Activated T-cell treated with anti-CD3 and anti-CD28 coated beads, Interleukin-2, amount 50 U/mL, for 4 hours (primary cell): ENCODE measurements at regions not wholly inside any gene's neighbourhood (a gene's known extent, or its start where the extent isn't known, plus 50 kb on each side); places are given as distances from the start of the nearest gene placed in this dataset.

Experiments used
- ATAC-seq, 2 donors: fragments of 200-7000 bp; cut with Tn5 transposase; one replicate each; pipeline ENCODE4 v1.10.0; 2021
- DNase-seq: peaks from one replicate; pipeline ENCODE4 v3.0.0-alpha.2; 2020
- H3K27me3 Mint-ChIP-seq: one replicate; pipeline ENCODE4 v1.8.0; 2021; ENCODE audit warnings: low read depth, mixed read lengths
- H3K36me3 Mint-ChIP-seq: one replicate; pipeline ENCODE4 v1.8.0; 2022; ENCODE audit warnings: mixed read lengths; ENCODE audit not compliant: insufficient read depth
- H3K4me1 Mint-ChIP-seq: one replicate; pipeline ENCODE4 v1.8.0; 2021; ENCODE audit warnings: low read depth, mixed read lengths
- H3K4me3 Mint-ChIP-seq: one replicate; pipeline ENCODE4 v1.8.0; 2021; ENCODE audit warnings: mild to moderate bottlenecking, moderate library complexity, mixed read lengths
- H3K9me3 Mint-ChIP-seq: one replicate; pipeline ENCODE4 v1.8.0; 2021; ENCODE audit warnings: mixed read lengths

- ATAC-seq: no peak
- H3K9me3 Mint-ChIP-seq: peaks cover 4% of the 10 kb centered on the region
- H3K4me1 Mint-ChIP-seq: no peaks in the 10 kb centered on the region
- DNase-seq: no peak
- no peaks in the 10 kb centered on the region for H3K36me3 Mint-ChIP-seq
- H3K4me3 Mint-ChIP-seq: no peak overlapping the region
- no peaks in the 10 kb centered on the region for H3K27me3 Mint-ChIP-seq
Measured at GRCh38 chr21:27156666-27157065, 189.8 kb upstream of the ADAMTS5 start.

DNA sequence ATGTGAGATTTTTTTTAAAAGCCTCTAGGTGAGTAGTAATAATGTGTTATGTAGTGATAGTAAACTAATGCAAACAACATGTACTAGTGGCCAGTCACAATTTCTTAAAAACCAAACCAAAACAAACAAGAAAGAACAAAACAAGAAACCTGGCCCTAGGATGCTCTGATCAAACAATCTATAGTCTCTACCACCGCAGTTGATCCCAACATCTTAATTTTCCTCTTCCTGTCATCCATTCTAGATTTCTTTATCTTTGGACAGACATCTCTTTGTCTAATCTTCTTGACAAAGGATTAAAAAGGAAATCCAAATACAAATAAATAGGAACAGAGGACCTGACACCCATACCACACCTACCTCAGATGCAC is 188.2 kb upstream of the ADAMTS5 start:
- H3K4me1 Mint-ChIP-seq: no peaks in the 10 kb centered on the region
- no peaks in the 10 kb centered on the region for H3K27me3 Mint-ChIP-seq
- DNase-seq (no peak), ATAC-seq (no peak)
- H3K4me3 Mint-ChIP-seq: no peak overlapping the region
- H3K9me3 Mint-ChIP-seq: peaks cover 4% of the 10 kb centered on the region
- H3K36me3 Mint-ChIP-seq: no peaks in the 10 kb centered on the region

GRCh38 chr21:27154451-27155129 is 187.7 kb upstream of the ADAMTS5 start:
- Mint-ChIP-seq H3K27me3 (no peaks in the 10 kb centered on the region), H3K4me3 (no peak overlapping the region), H3K36me3 (no peaks in the 10 kb centered on the region), H3K4me1 (no peaks in the 10 kb centered on the region), H3K9me3 (peaks cover 4% of the 10 kb centered on the region)
- ATAC-seq: no peak
- no peak for DNase-seq

DNA sequence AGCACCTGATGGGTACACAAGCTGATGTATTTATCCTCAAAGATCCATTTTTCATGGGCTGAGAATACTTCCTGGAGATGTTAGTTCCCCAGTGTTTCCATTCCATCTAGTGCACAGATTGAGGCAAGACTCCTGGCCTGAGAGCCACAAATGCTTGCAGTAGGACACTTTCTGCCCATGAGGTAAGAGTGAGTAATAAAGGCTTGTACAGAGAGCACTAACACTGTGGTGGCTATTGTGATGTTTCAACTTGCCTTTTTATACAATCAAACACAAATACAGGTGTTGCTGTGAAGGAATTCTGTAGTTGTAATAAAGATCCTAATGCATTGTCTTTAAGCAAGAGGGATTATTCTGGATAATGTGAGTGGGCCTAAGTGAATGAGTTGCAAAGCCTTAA is 186.1 kb upstream of the ADAMTS5 start:
- Mint-ChIP-seq H3K9me3 (peaks cover 5% of the 10 kb centered on the region), H3K4me3 (no peak overlapping the region), H3K27me3 (no peaks in the 10 kb centered on the region), H3K36me3 (no peaks in the 10 kb centered on the region), H3K4me1 (no peaks in the 10 kb centered on the region)
- ATAC-seq: no peak
- DNase-seq: no peak

DNA sequence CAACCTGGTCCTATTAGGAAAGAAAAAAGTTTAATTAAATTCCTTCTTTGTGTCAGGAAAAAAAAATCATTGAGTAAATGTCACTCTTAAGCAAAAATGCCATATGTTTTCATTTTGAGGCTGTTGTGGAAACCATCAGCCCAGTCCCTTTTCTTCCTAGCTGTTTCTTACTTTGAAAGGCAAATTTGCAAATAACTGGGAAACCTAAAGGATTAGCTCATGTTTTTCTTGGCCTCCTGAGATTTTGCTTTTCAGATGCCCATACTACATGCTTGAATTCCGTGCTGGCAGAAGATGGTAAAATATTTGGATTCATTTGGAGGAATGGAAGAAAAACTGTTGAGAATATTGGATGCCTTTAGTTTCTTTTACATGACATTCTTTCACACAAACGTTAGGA is 182.1 kb upstream of the ADAMTS5 start:
- H3K4me1 Mint-ChIP-seq: no peaks in the 10 kb centered on the region
- H3K4me3 Mint-ChIP-seq: no peak overlapping the region
- H3K27me3 Mint-ChIP-seq: no peaks in the 10 kb centered on the region
- ATAC-seq: no peak
- DNase-seq: no peak
- H3K9me3 Mint-ChIP-seq: peaks cover 3% of the 10 kb centered on the region
- H3K36me3 Mint-ChIP-seq: no peaks in the 10 kb centered on the region

GRCh38 chr21:27146268-27146667 is 179.4 kb upstream of the ADAMTS5 start:
- ATAC-seq (no peak), DNase-seq (no peak)
- Mint-ChIP-seq H3K4me1 (no peaks in the 10 kb centered on the region), H3K9me3 (peaks cover 3% of the 10 kb centered on the region), H3K4me3 (no peak overlapping the region), H3K36me3 (no peaks in the 10 kb centered on the region), H3K27me3 (no peaks in the 10 kb centered on the region)

- Mint-ChIP-seq H3K27me3 (no peaks in the 10 kb centered on the region), H3K36me3 (no peaks in the 10 kb centered on the region), H3K4me3 (no peak overlapping the region), H3K4me1 (no peaks in the 10 kb centered on the region), H3K9me3 (peaks cover 9% of the 10 kb centered on the region)
- ATAC-seq (no peak), DNase-seq (no peak)
Measured at GRCh38 chr21:27145134-27145798, 178.4 kb upstream of the ADAMTS5 start.

DNA sequence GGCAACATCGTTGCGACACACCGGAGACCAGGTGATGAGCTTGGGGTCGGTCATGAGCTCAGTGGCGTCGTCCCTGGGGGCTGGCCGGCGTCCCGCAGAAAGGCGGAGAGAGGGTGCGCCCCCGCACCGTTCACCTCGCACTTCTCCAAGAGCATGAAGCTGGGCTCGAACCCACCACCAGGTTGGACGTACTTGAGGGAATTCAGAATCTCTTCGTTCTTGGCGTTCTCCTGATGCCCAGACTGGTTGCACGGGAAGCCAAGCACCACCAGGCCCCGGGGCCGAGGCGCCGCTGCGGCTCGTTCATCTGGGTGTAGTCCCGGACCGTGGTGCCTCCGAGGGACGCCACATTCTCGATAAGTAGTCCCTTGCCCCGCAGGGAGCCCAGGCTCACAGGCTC is 176.6 kb upstream of the ADAMTS5 start:
- no peak for ATAC-seq
- Mint-ChIP-seq H3K36me3 (no peaks in the 10 kb centered on the region), H3K27me3 (no peaks in the 10 kb centered on the region), H3K9me3 (peaks cover 9% of the 10 kb centered on the region), H3K4me1 (no peaks in the 10 kb centered on the region), H3K4me3 (no peak overlapping the region)
- DNase-seq: peak; percentile 3

DNA sequence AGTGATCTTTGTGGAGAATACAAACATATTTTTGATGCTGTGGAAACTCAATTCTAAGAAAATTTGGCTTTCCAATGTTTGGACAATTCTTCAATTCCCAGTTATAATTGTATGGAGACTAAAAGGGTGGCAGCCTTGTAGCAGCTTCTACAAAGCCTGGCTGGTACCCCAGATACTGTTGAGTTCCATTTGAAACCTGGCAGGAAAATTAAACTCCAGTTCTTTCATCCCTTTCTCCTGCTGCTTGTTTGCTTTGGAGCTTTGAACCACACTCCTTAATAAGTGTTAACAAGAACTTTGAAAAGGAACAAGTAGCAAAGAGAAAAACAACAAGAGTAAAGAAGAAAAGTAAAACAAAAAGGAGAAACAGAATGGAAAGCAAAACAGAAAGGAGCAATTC is 172.6 kb upstream of the ADAMTS5 start:
- no peak overlapping the region for H3K4me3 Mint-ChIP-seq
- ATAC-seq: no peak

DNA sequence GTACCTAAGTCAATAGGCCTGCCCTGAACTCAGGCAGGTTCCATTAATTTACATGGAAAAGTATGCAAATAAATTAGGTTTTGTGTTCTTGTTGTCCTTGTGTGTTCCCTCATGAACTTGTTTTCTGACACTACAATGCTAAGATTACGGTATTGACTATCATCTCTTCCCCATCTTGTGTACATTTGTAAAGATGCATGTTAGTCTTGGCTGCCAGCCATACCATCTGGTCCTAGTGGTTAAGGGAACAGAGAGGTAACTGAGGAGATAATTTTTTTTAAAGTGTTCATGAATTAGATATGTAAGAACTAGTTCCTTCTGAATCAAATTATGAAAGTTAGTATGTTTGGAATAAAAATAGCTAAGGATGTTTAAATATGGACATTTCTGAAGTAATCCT is 167.6 kb upstream of the ADAMTS5 start:
- Mint-ChIP-seq H3K36me3 (no peaks in the 10 kb centered on the region), H3K9me3 (no peaks in the 10 kb centered on the region), H3K4me3 (no peak overlapping the region), H3K4me1 (no peaks in the 10 kb centered on the region), H3K27me3 (no peaks in the 10 kb centered on the region)
- DNase-seq (no peak), ATAC-seq (no peak)

More for the DNA sequence above, 172.6 kb upstream of the ADAMTS5 start:
- Mint-ChIP-seq H3K9me3 (peaks cover 6% of the 10 kb centered on the region), H3K36me3 (no peaks in the 10 kb centered on the region), H3K4me1 (no peaks in the 10 kb centered on the region), H3K27me3 (no peaks in the 10 kb centered on the region)
- DNase-seq: no peak

DNA sequence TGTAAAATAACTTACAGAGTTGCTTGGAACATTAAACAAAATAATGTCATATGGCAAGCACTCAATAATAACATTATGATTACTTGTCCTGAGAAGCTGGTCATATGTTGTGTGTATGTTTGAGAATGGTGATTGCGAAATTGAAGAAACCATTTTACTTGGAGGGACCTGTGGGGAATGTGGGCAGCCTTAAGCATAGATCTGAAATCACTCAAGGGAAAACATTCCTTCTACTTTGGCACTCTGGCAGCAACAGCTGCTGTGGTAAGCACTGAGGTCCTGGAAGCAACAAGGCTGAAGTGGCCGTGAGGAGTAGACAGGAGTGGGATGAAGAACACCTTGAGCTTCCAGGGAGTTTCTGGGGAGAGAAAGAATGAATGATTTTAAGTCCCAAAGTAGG is 165.4 kb upstream of the ADAMTS5 start:
- H3K36me3 Mint-ChIP-seq: no peaks in the 10 kb centered on the region
- no peaks in the 10 kb centered on the region for H3K4me1 Mint-ChIP-seq
- no peak overlapping the region for H3K4me3 Mint-ChIP-seq
- ATAC-seq: no peak
- no peaks in the 10 kb centered on the region for H3K27me3 Mint-ChIP-seq
- DNase-seq: no peak
- no peaks in the 10 kb centered on the region for H3K9me3 Mint-ChIP-seq

DNA sequence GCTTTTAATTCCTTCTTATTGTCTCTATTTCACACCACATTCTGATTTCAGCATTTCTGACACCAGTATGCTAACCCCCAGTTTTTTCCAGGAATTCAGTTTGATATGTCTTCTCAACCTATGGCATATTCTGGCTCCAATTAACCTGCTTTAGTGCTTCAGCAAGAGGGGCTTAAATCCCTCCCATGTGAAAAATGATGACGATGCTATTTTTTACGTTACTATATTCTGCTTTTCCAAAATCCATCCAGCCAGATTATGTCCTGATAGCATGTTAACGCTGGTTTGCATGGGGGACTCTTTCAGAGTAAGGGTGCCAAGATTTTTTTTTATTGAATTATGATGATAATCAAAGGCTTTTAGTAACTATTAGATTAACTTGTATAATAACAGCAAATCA is 163.3 kb upstream of the ADAMTS5 start:
- Mint-ChIP-seq H3K9me3 (no peaks in the 10 kb centered on the region), H3K27me3 (no peaks in the 10 kb centered on the region), H3K4me1 (no peaks in the 10 kb centered on the region), H3K36me3 (no peaks in the 10 kb centered on the region), H3K4me3 (no peak overlapping the region)
- no peak for ATAC-seq
- DNase-seq: no peak

- Mint-ChIP-seq H3K27me3 (no peaks in the 10 kb centered on the region), H3K4me3 (no peak overlapping the region), H3K36me3 (no peaks in the 10 kb centered on the region), H3K4me1 (no peaks in the 10 kb centered on the region), H3K9me3 (no peaks in the 10 kb centered on the region)
- DNase-seq (no peak), ATAC-seq (no peak)
Measured at GRCh38 chr21:27129694-27130093, 162.8 kb upstream of the ADAMTS5 start.

DNA sequence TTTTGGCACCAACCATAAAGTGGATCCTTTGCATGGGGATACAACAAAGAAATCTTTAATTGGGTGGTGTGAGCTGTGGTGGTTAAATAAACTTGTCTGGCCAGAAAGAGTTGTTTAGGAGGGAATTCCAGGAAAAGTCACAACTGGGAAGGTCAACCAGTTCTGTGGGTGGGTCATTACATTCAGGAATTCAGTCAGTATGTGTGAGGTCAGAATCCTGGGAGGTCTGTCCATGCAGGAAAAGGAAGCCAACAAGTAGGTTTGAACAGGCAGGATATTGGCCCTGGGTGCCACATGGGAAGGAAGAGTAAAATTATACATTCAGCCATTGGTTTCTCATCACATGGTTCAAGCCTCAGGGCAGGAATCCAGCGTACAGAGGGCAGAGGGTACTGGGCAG is 162.3 kb upstream of the ADAMTS5 start:
- no peak for DNase-seq
- H3K4me3 Mint-ChIP-seq: no peak overlapping the region
- H3K9me3 Mint-ChIP-seq: no peaks in the 10 kb centered on the region
- ATAC-seq: no peak
- no peaks in the 10 kb centered on the region for H3K4me1 Mint-ChIP-seq
- H3K36me3 Mint-ChIP-seq: no peaks in the 10 kb centered on the region
- no peaks in the 10 kb centered on the region for H3K27me3 Mint-ChIP-seq

DNA sequence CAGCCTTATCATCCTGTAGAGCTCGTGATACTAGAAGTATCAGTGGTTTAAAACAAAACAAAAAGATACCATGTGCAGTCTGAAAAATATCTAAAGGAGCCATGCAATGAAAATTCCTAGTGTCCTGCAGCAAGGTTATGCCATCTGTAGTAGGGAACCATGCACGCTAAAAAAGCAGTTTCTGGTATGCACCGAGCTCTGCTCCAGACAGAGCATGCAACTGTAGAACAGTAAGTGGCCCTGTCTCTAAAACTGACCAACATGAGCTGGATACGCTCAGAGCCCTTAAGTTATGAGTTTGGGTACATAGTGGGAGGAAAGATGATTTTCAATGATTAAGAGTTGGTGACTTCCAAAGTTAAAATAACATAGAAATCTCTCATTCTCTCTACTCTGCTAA is 159.3 kb upstream of the ADAMTS5 start:
- Mint-ChIP-seq H3K9me3 (peaks cover 3% of the 10 kb centered on the region), H3K27me3 (no peaks in the 10 kb centered on the region), H3K4me1 (no peaks in the 10 kb centered on the region), H3K36me3 (no peaks in the 10 kb centered on the region), H3K4me3 (no peak overlapping the region)
- DNase-seq (no peak), ATAC-seq (no peak)
